GM12878 (cell line): ENCODE measurements at regions not wholly inside any gene's neighbourhood (a gene's known extent, or its start where the extent isn't known, plus 50 kb on each side); places are given as distances from the start of the nearest gene placed in this dataset.

Experiments
- ASH2L ChIP-seq: fragments of 300-600, 200-600 bp; sonication (generic); IDR thresholded peaks from 2 replicates; pipeline ENCODE4 v1.6.1; 2017; ENCODE audit warnings: low read depth, mild to moderate bottlenecking, borderline replicate concordance
- E4F1 ChIP-seq: fragments of 450-650 bp; IDR thresholded peaks from 2 replicates; pipeline ENCODE4 v1.6.1; 2018; ENCODE audit warnings: borderline replicate concordance, mild to moderate bottlenecking; ENCODE audit not compliant: partially characterized antibody
- EGR1 ChIP-seq, 2 experiments: IDR thresholded peaks; 1 replicate in 1 of 2; 2 replicates in 1 of 2; pipeline ENCODE4 v1.6.1; 2011 to 2012; ENCODE audit warnings: low read depth in 2 of 2, low read length in 2 of 2, borderline replicate concordance in 1 of 2, mild to moderate bottlenecking in 1 of 2, moderate library complexity in 1 of 2
- EP300 ChIP-seq, 2 experiments: fragments of 150-350 bp in 1 of 2; IDR thresholded peaks; 2 replicates each; pipeline ENCODE4 v1.6.1; 2011 to 2012; ENCODE audit warnings: low read depth in 2 of 2, low read length in 2 of 2, borderline replicate concordance in 1 of 2, improper control_type of control experiment in 1 of 2, inconsistent platforms in 1 of 2; ENCODE audit not compliant: control insufficient read depth in 1 of 2
- HSF1 ChIP-seq: fragments of 150-350 bp; IDR thresholded peaks from 2 replicates; pipeline ENCODE4 v1.6.1; 2014; ENCODE audit warnings: mild to moderate bottlenecking, low read depth, low read length
- IRF4 ChIP-seq: IDR thresholded peaks from 2 replicates; pipeline ENCODE4 v1.6.1; 2011; ENCODE audit warnings: low read depth, low read length
- IRF5 ChIP-seq: fragments of 450-650 bp; IDR thresholded peaks from 2 replicates; pipeline ENCODE4 v1.6.1; 2017; ENCODE audit warnings: borderline replicate concordance
- KLF5 ChIP-seq: fragments of 450-650 bp; IDR thresholded peaks from 2 replicates; pipeline ENCODE4 v1.6.1; 2014; ENCODE audit warnings: mild to moderate bottlenecking; ENCODE audit not compliant: partially characterized antibody
- MEF2B ChIP-seq: fragments of 450-650 bp; IDR thresholded peaks from 2 replicates; pipeline ENCODE4 v1.6.1; 2018; ENCODE audit warnings: mild to moderate bottlenecking, moderate library complexity; ENCODE audit not compliant: partially characterized antibody, poor library complexity, severe bottlenecking
- NFYA ChIP-seq: IDR thresholded peaks from 2 replicates; pipeline ENCODE4 v1.6.1; 2011; ENCODE audit warnings: low read depth, mild to moderate bottlenecking, low read length, improper control_type of control experiment, borderline replicate concordance
- NR2C1 ChIP-seq: fragments of 450-650 bp; IDR thresholded peaks from 2 replicates; pipeline ENCODE4 v1.6.1; 2017; ENCODE audit warnings: antibody characterized with exemption, mild to moderate bottlenecking, moderate library complexity
- PAX5 ChIP-seq: IDR thresholded peaks from 2 replicates; pipeline ENCODE4 v1.6.1; 2011; ENCODE audit warnings: low read depth, low read length, borderline replicate concordance
- POU2F2 ChIP-seq: IDR thresholded peaks from 3 replicates; pipeline ENCODE4 v1.6.1; 2011; ENCODE audit warnings: low read depth, mild to moderate bottlenecking, low read length, borderline replicate concordance
- RAD51 ChIP-seq: fragments of 450-650 bp; IDR thresholded peaks from 2 replicates; pipeline ENCODE4 v1.6.1; 2016; ENCODE audit warnings: moderate library complexity, mild to moderate bottlenecking, inconsistent platforms
- SUZ12 ChIP-seq: fragments of 200-600 bp; sonication (generic); IDR thresholded peaks from one replicate; pipeline ENCODE4 v1.6.1; 2018; ENCODE audit warnings: antibody characterized with exemption, mild to moderate bottlenecking; ENCODE audit not compliant: unreplicated experiment
- ZBTB40 ChIP-seq: fragments of 450-650 bp; IDR thresholded peaks from 2 replicates; pipeline ENCODE4 v1.6.1; 2016; ENCODE audit warnings: mild to moderate bottlenecking, moderate library complexity, borderline replicate concordance

- TF ChIP-seq ZBTB40 (peak; percentile 59; the same call in 1 of the 2 replicates), PAX5 (no peak), IRF5 (no peak), EP300 (IDR thresholded peaks at IDR 0.05; ENCODE audit: borderline replicate concordance in 1 of 2, control insufficient read depth in 1 of 2, low read depth in 2 of 2, low read length in 2 of 2) (peak in 1 of 2 experiments; percentile 19; a peak in 1 of 4 replicates), HSF1 (no peak), EGR1 (IDR thresholded peaks at IDR 0.05; ENCODE audit: borderline replicate concordance in 1 of 2, low read depth in 2 of 2, low read length in 2 of 2) (no peak; a peak in 1 of 3 replicates), ASH2L (no peak), NFYA (no peak), IRF4 (peak; percentile 57; the same call in 1 of the 2 replicates), KLF5 (no peak), E4F1 (no peak), POU2F2 (peak; percentile 34; the same call in 2 of the 3 replicates), MEF2B (peak; percentile 63), SUZ12 (no peak), RAD51 (0 out of 2 replicates have a peak, but pooled peaks have one; percentile 48), NR2C1 (no peak)
Measured at GRCh38 chr6:27836783-27837624, 75.2 kb downstream of the OR2B2 start (continued).
